22Rv1 (cell line): ENCODE measurements at regions not wholly inside any gene's neighbourhood (a gene's known extent, or its start where the extent isn't known, plus 50 kb on each side); places are given as distances from the start of the nearest gene placed in this dataset.

Experiments
- ZFX ChIP-seq: fragments of 450-650 bp; IDR thresholded peaks from 2 replicates; pipeline ENCODE4 v1.6.1; 2017; ENCODE audit warnings: antibody characterized with exemption, borderline replicate concordance
- TF ChIP-seq, protein P1 (sequence below): fragments of 450-650 bp; IDR thresholded peaks from 2 replicates; pipeline ENCODE4 v1.5.1; 2017; ENCODE audit warnings: mild to moderate bottlenecking

DNA sequence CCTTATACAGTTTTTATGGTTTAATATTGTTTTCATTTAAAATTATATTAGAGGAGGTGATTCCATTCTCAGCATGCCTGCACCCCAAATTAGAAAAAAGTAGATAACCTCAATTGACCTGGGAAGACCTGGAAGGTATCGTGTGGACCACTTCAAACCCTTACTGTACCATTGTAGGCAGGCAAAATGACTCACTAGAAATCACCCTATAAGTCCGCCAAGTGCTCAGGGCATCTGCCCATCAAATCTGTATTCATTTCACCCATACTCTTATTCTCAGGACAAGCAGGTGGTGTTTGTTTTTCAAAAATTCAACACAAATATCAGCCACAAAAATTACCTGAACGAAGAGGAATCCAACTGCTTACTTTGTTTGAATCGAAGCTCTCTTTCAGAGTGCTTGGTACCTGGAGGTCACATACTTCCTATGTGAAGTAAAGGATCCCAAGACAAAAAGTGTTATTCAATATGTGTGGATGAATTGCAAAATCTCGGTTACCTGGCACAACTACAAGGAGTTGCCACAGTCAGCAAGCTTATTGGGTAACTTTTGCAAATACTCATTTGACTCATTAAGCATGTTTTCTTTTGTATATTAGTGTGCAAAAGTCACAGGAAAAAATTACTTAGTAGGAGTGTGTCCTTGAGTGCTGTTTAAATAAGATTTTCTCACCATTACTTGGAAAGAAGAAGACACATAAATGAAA is 216.2 kb downstream of the ENC1 start:
- TF ChIP-seq, protein P1, sequence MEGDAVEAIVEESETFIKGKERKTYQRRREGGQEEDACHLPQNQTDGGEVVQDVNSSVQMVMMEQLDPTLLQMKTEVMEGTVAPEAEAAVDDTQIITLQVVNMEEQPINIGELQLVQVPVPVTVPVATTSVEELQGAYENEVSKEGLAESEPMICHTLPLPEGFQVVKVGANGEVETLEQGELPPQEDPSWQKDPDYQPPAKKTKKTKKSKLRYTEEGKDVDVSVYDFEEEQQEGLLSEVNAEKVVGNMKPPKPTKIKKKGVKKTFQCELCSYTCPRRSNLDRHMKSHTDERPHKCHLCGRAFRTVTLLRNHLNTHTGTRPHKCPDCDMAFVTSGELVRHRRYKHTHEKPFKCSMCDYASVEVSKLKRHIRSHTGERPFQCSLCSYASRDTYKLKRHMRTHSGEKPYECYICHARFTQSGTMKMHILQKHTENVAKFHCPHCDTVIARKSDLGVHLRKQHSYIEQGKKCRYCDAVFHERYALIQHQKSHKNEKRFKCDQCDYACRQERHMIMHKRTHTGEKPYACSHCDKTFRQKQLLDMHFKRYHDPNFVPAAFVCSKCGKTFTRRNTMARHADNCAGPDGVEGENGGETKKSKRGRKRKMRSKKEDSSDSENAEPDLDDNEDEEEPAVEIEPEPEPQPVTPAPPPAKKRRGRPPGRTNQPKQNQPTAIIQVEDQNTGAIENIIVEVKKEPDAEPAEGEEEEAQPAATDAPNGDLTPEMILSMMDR: no peak
- no peak for TF ChIP-seq ZFX
